Fibroblast of lung (primary cell): ENCODE measurements at regions not wholly inside any gene's neighbourhood (a gene's known extent, or its start where the extent isn't known, plus 50 kb on each side); places are given as distances from the start of the nearest gene placed in this dataset.

Source experiments
- DNase-seq, 2 donors: peaks; one replicate each; pipeline versions ENCODE4 v3.0.0 to v3.0.0-alpha.2; 2010; ENCODE audit warnings: low read depth in 2 of 2
- H2AFZ ChIP-seq: 2 replicates; pipeline ENCODE4 v1.5.1; 2012; ENCODE audit warnings: low read length, control low read depth, inconsistent platforms
- H3K27ac ChIP-seq: 2 replicates; pipeline ENCODE4 v1.5.1; 2011; ENCODE audit warnings: low read length, control low read depth; ENCODE audit not compliant: insufficient read depth
- H3K27me3 ChIP-seq: 2 replicates; pipeline ENCODE4 v1.5.1; 2011; ENCODE audit warnings: mild to moderate bottlenecking, low read length; ENCODE audit not compliant: control insufficient read depth, insufficient read depth
- H3K36me3 ChIP-seq: 2 replicates; pipeline ENCODE4 v1.5.1; 2011; ENCODE audit warnings: low read length; ENCODE audit not compliant: control insufficient read depth, insufficient read depth
- H3K4me1 ChIP-seq: 2 replicates; pipeline ENCODE4 v1.5.1; 2011; ENCODE audit warnings: low read length; ENCODE audit not compliant: control insufficient read depth, insufficient read depth; ENCODE audit errors: extremely low read depth
- H3K4me2 ChIP-seq: 2 replicates; pipeline ENCODE4 v1.5.1; 2011; ENCODE audit warnings: low read length, control low read depth; ENCODE audit not compliant: insufficient read depth; ENCODE audit errors: extremely low read depth
- H3K4me3 ChIP-seq, 4 experiments: fragments of 200-600 bp in 1 of 4; sonication (generic) in 1 of 4; replicated peaks in 1 of 4; 2 replicates each; pipeline ENCODE4 v1.5.1; 2011 to 2016; ENCODE audit warnings: low read length in 4 of 4, low read depth in 3 of 4, mild to moderate bottlenecking in 3 of 4, control low read depth in 2 of 4, inconsistent platforms in 1 of 4, mixed read lengths in 1 of 4; ENCODE audit not compliant: insufficient read depth in 1 of 4; ENCODE audit errors: control extremely low read depth in 1 of 4
- H3K79me2 ChIP-seq: 2 replicates; pipeline ENCODE4 v1.5.1; 2012; ENCODE audit warnings: mild to moderate bottlenecking, low read length, inconsistent platforms; ENCODE audit not compliant: control insufficient read depth, insufficient read depth
- H3K9ac ChIP-seq: 2 replicates; pipeline ENCODE4 v1.5.1; 2011; ENCODE audit warnings: mild to moderate bottlenecking, low read length, control low read depth; ENCODE audit not compliant: insufficient read depth
- H3K9me3 ChIP-seq: 2 replicates; pipeline ENCODE4 v1.5.1; 2012; ENCODE audit warnings: low read depth, low read length; ENCODE audit not compliant: control insufficient read depth, insufficient read depth
- H4K20me1 ChIP-seq: 2 replicates; pipeline ENCODE4 v1.5.1; 2011; ENCODE audit warnings: low read length; ENCODE audit not compliant: control insufficient read depth, insufficient read depth; ENCODE audit errors: extremely low read depth
- CTCF ChIP-seq, 2 donors: IDR thresholded peaks in 1 of 2; conservative IDR thresholded peaks in 1 of 2; 1 replicate in 1 of 2; 2 replicates in 1 of 2; pipeline ENCODE4 v1.5.1; 2011 to 2012; ENCODE audit warnings: low read length in 2 of 2, control low read depth in 1 of 2, inconsistent platforms in 1 of 2, low read depth in 1 of 2, mild to moderate bottlenecking in 1 of 2
- EZH2 ChIP-seq: IDR thresholded peaks from 2 replicates; pipeline ENCODE4 v1.5.1; 2012; ENCODE audit warnings: low read length, control low read depth, mild to moderate bottlenecking; ENCODE audit errors: missing control alignments

DNA sequence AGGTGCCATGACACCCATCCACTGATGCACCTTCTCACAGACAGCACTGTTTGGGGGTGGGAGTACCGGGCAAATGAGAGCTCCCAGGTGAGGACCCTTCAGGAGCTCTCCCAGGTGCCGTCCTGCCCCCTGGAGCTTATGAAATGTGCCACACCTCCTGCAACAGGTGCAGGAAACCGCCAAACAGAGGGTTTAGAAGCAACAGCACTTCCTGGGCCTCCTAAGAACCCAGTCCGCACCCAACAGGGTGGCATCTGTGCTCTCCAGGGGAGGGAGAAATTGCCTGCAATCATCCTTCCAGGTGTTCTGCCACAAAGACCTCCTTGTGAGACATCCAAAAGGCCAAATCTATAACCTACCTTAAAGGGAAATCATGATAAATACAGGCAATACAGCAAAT is 87.7 kb upstream of the ATP1B1 start:
- Histone ChIP-seq H3K4me2 (no peak overlapping the region), H3K4me1 (no peaks in the 10 kb centered on the region), H3K79me2 (no peaks in the 10 kb centered on the region), H3K36me3 (no peaks in the 10 kb centered on the region), H3K27me3 (no peaks in the 10 kb centered on the region), H4K20me1 (no peaks in the 10 kb centered on the region), H2AFZ (no peak overlapping the region), H3K27ac (no peak overlapping the region), H3K9ac (no peak overlapping the region), H3K9me3 (no peaks in the 10 kb centered on the region), H3K4me3 (no peak overlapping the region)
- TF ChIP-seq CTCF (conservative IDR thresholded peaks at IDR 0.05 in 1 of 2, IDR thresholded peaks at IDR 0.05 in 1 of 2; ENCODE audit: low read depth in 1 of 2, low read length in 2 of 2): no peak
- no peak for TF ChIP-seq EZH2
- DNase-seq: no peak

- Histone ChIP-seq H3K9ac (no peak overlapping the region), H3K4me1 (no peaks in the 10 kb centered on the region), H3K27ac (no peak overlapping the region), H3K27me3 (no peaks in the 10 kb centered on the region), H2AFZ (no peak overlapping the region), H3K4me3 (no peak overlapping the region), H4K20me1 (no peaks in the 10 kb centered on the region), H3K4me2 (no peak overlapping the region), H3K9me3 (no peaks in the 10 kb centered on the region), H3K79me2 (no peaks in the 10 kb centered on the region), H3K36me3 (no peaks in the 10 kb centered on the region)
- DNase-seq: no peak
- TF ChIP-seq CTCF (conservative IDR thresholded peaks at IDR 0.05 in 1 of 2, IDR thresholded peaks at IDR 0.05 in 1 of 2; ENCODE audit: low read depth in 1 of 2, low read length in 2 of 2): no peak
- TF ChIP-seq EZH2: no peak
Measured at GRCh38 chr1:169019419-169020058, 87.0 kb upstream of the ATP1B1 start.

GRCh38 chr1:169020684-169021083 is 85.8 kb upstream of the ATP1B1 start:
- no peak for TF ChIP-seq CTCF (conservative IDR thresholded peaks at IDR 0.05 in 1 of 2, IDR thresholded peaks at IDR 0.05 in 1 of 2; ENCODE audit: low read depth in 1 of 2, low read length in 2 of 2)
- TF ChIP-seq EZH2: no peak
- H2AFZ ChIP-seq: no peak overlapping the region
- no peaks in the 10 kb centered on the region for H3K79me2 ChIP-seq
- H3K4me3 ChIP-seq: no peak overlapping the region
- H4K20me1 ChIP-seq: no peaks in the 10 kb centered on the region
- no peak overlapping the region for H3K4me2 ChIP-seq
- no peak for DNase-seq
- no peak overlapping the region for H3K9ac ChIP-seq
- no peaks in the 10 kb centered on the region for H3K9me3 ChIP-seq
- H3K36me3 ChIP-seq: no peaks in the 10 kb centered on the region
- no peaks in the 10 kb centered on the region for H3K27me3 ChIP-seq
- no peaks in the 10 kb centered on the region for H3K4me1 ChIP-seq
- H3K27ac ChIP-seq: no peak overlapping the region
